Central memory CD4-positive, alpha-beta T cell (primary cell): ENCODE measurements at regions not wholly inside any gene's neighbourhood (a gene's known extent, or its start where the extent isn't known, plus 50 kb on each side); places are given as distances from the start of the nearest gene placed in this dataset.
"Not testable (repeated sequence)": the region's sequence is repeated elsewhere in the genome, so short reads cannot be mapped to it uniquely, and the experiment has no call there.

Experiments used
- DNase-seq: peaks from one replicate; pipeline ENCODE4 v3.0.0; 2022

GRCh38 chr5:159800131-159800840 lies 116.0 kb upstream of the ADRA1B start:
- DNase-seq: no peak

- no peak for DNase-seq
Measured at GRCh38 chr5:159801303-159801702, 115.0 kb upstream of the ADRA1B start.

- no peak for DNase-seq
Measured at GRCh38 chr5:159802661-159803060, 113.6 kb upstream of the ADRA1B start.

GRCh38 chr5:159804121-159804520 lies 112.2 kb upstream of the ADRA1B start:
- no peak for DNase-seq

GRCh38 chr5:159805021-159805420 lies 111.3 kb upstream of the ADRA1B start:
- DNase-seq: no peak

GRCh38 chr5:159807135-159807534 lies 109.1 kb upstream of the ADRA1B start:
- DNase-seq: not testable (repeated sequence)

- no peak for DNase-seq
Measured at GRCh38 chr5:159807586-159807985, 108.7 kb upstream of the ADRA1B start.

- no peak for DNase-seq
Measured at GRCh38 chr5:159811712-159812111, 104.6 kb upstream of the ADRA1B start.

GRCh38 chr5:159812759-159813158 lies 103.5 kb upstream of the ADRA1B start:
- DNase-seq: not testable (repeated sequence)

GRCh38 chr5:159814222-159814621 lies 102.1 kb upstream of the ADRA1B start:
- no peak for DNase-seq

GRCh38 chr5:159814805-159815585 lies 101.3 kb upstream of the ADRA1B start:
- no peak for DNase-seq

GRCh38 chr5:159817262-159818029 lies 98.8 kb upstream of the ADRA1B start:
- DNase-seq: no peak

GRCh38 chr5:159819591-159820411 lies 96.5 kb upstream of the ADRA1B start:
- no peak for DNase-seq

- no peak for DNase-seq
Measured at GRCh38 chr5:159820692-159821091, 95.6 kb upstream of the ADRA1B start.

- no peak for DNase-seq
Measured at GRCh38 chr5:159821461-159821940, 94.8 kb upstream of the ADRA1B start.

- DNase-seq: no peak
Measured at GRCh38 chr5:159824188-159825161, 91.8 kb upstream of the ADRA1B start.

- no peak for DNase-seq
Measured at GRCh38 chr5:159825551-159826051, 90.7 kb upstream of the ADRA1B start.

- DNase-seq: no peak
Measured at GRCh38 chr5:159826351-159827214, 89.7 kb upstream of the ADRA1B start.

- no peak for DNase-seq
Measured at GRCh38 chr5:159827861-159828260, 88.4 kb upstream of the ADRA1B start.

- no peak for DNase-seq
Measured at GRCh38 chr5:159832073-159832472, 84.2 kb upstream of the ADRA1B start.
